NCI-H82 treated with DMSO at 0.1 percent for 48 hours (cell line): ENCODE measurements at regions not wholly inside any gene's neighbourhood (a gene's known extent, or its start where the extent isn't known, plus 50 kb on each side); places are given as distances from the start of the nearest gene placed in this dataset.
"Not testable (repeated sequence)": the region's sequence is repeated elsewhere in the genome, so short reads cannot be mapped to it uniquely, and the experiment has no call there.

Experiments
- DNase-seq: peaks from one replicate; lab custom pipeline; 2025; ENCODE audit not compliant: unreplicated experiment; lab: John Stamatoyannopoulos, UW

DNA sequence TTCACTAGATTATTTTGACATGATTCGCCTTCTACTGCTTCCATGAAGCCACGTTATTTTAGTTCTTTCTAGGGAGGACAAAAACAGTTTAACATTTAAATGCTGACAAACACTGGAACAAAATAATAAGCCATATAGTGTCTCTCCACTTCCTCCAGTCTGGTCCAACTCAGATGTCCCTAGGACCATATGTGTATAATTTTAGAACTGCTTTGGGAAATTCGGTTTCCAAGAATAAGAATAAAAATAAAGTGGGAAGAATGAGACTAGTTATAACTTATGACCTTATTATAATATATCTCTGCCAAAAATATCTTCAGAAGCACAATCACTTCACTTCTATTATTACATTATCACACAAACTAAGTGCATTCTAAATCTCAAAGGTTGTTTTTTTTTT is 164.4 kb upstream of the POF1B start:
- no peak for DNase-seq

DNA sequence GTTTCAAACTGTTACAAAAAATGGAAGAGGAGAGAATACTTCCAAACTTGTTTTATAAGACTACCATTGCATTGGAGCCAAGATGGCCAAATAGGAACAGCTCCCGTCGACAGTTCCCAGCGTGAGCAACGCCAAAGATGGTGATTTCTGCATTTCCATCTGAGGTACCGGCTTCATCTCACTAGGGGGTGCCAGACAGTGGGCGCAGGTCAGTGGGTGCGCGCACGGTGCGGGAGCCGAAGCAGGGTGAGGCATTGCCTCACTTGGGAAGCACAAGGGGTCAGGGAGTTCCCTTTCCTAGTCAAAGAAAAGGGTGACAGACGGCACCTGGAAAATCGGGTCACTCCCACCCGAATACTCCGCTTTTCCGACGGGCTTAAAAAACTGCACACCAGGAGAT is 149.7 kb upstream of the POF1B start:
- not testable (repeated sequence) for DNase-seq

DNA sequence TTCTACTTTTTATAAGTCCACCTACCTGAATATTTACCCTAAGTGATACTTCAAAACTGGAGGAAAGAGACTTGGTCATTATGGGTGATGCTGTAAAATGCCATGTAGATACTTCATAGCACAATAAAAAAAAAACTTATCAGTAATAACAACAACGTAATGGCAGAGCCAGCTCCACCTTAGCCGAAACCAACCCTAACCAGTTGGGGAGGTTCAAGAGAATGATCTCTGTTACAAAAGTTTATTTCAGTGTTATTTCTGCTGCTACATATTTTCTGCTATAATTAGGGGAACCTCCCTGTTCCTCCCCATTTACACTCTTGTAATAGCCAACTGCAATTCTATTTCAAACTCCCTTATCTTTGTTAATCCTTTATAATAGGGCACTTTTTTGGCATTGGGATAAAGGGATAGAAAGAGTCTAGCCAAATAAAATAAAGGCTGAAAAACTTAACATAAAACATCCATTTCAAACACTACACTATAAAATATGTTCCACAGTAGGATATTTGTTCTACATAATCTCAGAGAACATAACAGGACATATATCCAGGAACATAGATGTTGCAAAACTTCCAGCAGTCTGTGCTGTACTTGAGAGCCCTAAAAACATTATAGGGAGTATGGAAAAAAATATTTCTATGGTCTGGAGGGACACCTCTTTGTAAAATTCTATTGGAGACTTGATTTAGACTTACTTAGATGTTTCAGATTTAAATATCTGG is 138.7 kb upstream of the POF1B start:
- DNase-seq, result no peak

DNA sequence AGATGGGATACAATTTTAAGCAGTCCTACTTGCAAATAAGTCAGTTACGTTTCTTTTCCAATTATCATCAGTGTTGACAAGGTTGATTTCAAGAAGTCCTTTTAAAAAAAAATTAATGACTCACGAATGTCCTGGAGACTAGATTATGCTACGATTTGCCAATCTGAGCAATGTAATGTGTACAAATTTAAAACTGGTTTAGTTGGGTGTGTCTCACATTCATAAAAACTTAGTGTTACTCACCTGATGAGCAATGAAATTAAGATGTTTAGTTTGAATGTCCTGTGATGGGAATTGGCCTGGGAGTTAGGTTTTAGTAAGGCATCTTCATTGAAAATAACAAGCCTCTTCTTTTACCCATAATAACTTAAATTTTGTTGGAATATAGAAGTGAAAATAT is 136.7 kb upstream of the POF1B start:
- no peak for DNase-seq

DNA sequence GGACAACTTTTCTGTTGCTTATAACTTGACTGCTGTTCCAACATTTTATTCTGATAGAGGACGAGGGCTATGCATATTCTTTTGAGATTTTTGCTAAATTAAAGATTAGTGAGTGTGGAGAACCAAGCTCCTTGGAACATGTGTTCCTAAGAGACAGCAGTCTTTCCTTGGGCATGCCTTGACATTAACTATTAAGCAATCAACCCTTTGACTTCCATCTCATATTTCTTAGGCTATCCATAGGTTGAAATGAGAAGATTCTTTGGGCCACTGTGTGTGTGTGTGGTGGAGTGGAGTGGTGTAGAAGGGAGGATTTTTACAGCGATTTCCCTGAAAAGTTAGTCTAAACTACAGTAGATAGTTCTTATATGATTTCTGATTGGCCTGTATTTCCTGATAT is 127.4 kb upstream of the POF1B start:
- no peak for DNase-seq

DNA sequence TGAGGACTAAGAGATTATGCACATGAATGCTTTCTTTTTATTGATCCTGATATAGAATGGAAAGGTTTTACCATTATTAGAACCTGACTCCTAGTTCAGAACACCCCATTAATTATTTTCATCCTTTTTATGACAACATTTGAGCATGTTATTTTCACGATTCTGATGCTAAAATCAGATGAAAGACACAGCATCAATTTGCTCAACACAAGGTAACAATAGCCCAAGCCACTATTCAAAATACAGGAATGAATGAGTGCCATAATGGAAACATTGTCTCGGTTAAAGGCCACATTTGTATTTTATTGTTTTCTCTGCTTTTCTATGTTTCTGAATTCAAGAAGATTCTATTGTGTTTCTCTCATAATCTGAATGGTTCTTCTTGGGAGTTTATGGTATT is 126.3 kb upstream of the POF1B start:
- no peak for DNase-seq

DNA sequence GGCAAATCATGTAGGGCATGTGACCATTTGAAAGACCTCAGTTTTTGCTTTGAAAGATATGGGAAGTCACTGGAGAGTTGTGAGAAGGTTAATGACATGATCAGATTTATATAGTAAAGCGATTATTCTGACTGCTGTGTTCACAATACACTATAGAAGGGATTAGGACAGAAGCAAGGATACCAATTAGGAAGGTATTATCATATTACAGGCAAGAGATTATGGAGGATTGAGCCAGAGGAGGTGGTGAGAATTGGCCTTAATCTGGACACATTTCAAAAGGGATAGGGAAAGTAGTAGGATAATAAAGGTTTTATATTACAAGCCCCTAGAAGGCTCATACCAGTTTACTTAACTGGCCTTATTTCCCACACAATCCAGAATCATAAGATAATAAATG is 124.9 kb upstream of the POF1B start:
- peak; percentile 90 for DNase-seq

DNA sequence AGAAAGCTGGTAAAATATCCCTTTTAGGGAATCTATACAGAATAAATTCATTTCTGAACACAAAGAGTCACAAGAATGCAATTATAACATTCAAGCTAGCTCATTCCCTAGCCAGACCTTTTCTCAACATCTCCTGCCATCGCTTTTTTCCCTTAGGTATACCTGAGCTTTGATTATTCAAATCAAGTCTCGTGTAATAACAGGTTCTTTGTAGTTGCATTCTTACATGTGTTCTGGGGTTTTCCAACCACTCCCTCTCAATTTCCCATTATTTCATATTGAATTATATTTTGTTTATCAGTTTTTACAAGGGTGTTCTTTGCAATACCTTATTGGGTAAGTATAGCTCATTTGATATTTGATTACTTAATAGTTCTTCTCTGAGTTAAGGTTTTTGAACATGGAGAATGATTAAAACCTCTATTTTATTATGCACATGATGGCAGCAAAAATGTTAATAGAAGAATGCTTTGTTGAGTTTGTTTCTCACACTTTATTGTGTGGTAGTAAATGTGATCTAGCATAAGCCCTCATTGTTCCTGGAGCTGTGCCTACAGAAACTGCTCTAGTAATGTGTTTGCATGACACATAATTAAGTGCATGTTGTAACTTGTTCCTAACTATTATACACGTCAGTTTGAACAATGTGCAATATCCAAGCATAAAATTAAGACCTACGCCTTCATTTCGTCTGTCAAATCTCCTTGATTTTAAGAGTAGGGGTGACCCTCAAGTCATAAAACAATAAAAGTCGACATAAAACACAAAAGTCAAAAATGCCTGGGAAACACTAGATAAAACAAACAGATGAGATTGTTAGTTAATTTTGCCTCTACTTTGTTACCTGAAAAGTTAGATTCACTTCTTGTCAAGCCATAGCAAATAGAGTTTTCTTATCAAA is 124.0 kb upstream of the POF1B start:
- DNase-seq, result no peak

DNA sequence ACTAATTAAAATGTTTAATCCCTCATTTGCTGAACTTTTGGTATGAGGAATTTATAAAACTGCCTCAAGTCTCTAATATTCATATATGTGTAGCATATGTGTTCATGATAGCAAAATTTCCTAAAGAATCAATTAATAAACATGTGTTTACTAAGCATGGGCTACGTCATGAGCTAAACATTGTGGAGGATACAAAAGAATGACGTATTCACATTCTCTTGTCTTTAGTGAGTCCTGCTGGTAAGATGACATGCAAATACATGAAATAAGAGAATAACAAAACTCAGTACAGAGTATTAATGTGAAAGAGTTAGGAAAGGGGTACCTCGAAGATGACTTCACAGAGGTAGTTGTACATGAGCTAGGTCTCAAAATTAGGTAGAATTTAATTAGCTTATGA is 121.9 kb upstream of the POF1B start:
- DNase-seq, result no peak

DNA sequence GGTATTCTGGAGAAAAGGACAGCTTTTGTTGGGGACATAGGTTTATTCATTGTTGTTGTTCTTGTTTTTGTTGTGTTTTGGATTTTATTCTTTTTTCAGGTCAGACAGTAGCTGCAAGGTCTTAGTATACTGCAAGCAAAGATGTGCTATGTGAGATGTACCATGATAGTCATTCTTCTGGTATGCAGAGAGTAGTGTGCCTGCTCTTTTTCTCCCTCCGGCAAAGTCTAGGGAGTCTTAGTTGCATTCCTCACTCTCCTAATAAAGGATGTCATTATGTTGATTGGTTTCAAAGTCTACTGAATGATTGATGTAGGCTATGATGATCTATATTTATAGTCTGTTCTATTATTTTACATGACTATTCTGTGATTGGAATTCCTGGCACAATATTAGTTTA is 119.9 kb upstream of the POF1B start:
- no peak for DNase-seq

DNA sequence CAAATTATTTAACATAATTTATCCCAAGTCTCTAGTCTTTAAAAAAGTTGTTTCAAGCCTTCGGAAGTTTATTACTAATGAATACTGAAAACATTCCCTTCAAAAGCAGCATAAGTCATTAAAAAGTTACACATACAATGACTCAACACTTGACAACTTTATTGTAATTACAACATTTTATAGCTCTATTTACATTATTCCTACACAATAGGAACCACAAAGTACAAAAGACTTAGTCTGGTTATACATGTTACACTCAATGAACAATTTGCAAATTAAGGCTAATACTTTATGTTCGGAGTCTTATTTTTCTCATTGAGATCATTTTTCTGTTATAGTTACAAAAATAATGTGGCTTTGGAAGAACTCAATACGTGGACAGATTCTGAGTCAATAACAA is 114.4 kb upstream of the POF1B start:
- no peak for DNase-seq

DNA sequence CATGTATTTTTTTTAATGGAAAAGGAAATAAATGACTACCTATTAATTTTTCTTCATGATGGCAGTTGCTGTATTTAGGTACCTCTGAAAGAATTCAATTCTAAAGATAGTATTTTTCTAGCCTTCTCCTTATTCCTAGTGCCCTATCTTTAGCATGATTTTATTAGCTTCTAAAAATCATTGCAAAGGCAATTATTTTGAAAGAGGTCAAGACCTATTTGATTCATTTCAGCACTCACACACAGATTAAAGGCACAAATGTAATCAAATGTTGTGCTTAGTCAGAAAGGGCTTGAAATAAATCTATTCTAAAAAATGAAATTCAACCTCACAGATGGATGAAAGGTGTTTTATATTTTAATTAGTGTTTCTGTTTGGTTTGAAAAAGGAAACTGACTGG is 74.8 kb upstream of the POF1B start:
- DNase-seq, result no peak

DNA sequence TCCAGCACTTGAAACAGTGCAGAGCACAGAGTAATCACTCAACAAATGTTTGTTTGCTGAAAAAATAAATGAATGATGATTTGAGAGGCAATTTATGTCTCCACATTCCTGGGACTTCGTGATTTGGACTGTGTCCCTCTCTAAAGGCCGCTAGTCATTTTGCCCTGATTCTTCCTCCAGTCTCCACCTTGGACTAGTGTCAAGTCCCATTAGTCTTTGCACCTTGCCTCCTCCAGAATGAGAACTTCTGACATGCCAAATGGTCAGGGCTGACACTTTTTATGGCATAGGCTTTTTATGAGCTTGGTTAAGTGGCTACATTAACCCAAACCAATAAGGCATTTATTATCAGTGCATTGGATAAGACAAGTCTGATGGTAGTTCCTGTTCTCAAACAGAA is 65.1 kb upstream of the POF1B start:
- DNase-seq, result no peak
